ENCODE measurements at regions not wholly inside any gene's neighbourhood (a gene's known extent, or its start where the extent isn't known, plus 50 kb on each side); places are given as distances from the start of the nearest gene placed in this dataset.

- no peak for DNase-seq
- Histone ChIP-seq H3K36me3 (ENCODE audit: control insufficient read depth in 4 of 4, insufficient read depth in 4 of 4, low read length in 3 of 4) (no peaks in the 10 kb centered on the region), H3K9me3 (ENCODE audit: control extremely low read depth in 1 of 5, control insufficient read depth in 4 of 5, insufficient read depth in 2 of 5, low read depth in 1 of 5, low read length in 4 of 5) (no peaks in the 10 kb centered on the region), H3K27me3 (replicated peaks in 2 of 5; ENCODE audit: control insufficient read depth in 4 of 5, insufficient read depth in 5 of 5, low read length in 4 of 5) (no peaks in the 10 kb centered on the region), H3K27ac (ENCODE audit: insufficient read depth in 1 of 2, low read depth in 1 of 2, low read length in 2 of 2, poor library complexity in 1 of 2, severe bottlenecking in 2 of 2) (no peak overlapping the region), H3K4me1 (ENCODE audit: control extremely low read depth in 1 of 4, control insufficient read depth in 4 of 4, insufficient read depth in 4 of 4, low read length in 3 of 4) (no peaks in the 10 kb centered on the region), H3K4me3 (ENCODE audit: control insufficient read depth in 1 of 7, extremely low read depth in 1 of 7, insufficient read depth in 4 of 7, low read depth in 2 of 7, low read length in 6 of 7) (no peak overlapping the region)
- ChIA-PET POLR2A (no interaction called here), CTCF (no interaction called here)
- 86% methylated on average over 1 of the region's 1 CpG for WGBS (ENCODE audit: insufficient coverage)
These were observed 369.6 kb downstream of the DUSP6 start for GRCh38 chr12:88982694-88983093.

- CTCF ChIA-PET, result no interaction called here
- no peak for DNase-seq
These were observed 375.2 kb downstream of the DUSP6 start for GRCh38 chr12:88977115-88977514.

GRCh38 chr12:88973998-88974397 is 378.3 kb downstream of the DUSP6 start:
- Histone ChIP-seq H3K9me3 (ENCODE audit: control extremely low read depth in 1 of 5, control insufficient read depth in 4 of 5, insufficient read depth in 2 of 5, low read depth in 1 of 5, low read length in 4 of 5) (no peaks in the 10 kb centered on the region), H3K27ac (ENCODE audit: insufficient read depth in 1 of 2, low read depth in 1 of 2, low read length in 2 of 2, poor library complexity in 1 of 2, severe bottlenecking in 2 of 2) (no peak overlapping the region), H3K4me3 (ENCODE audit: control insufficient read depth in 1 of 7, extremely low read depth in 1 of 7, insufficient read depth in 4 of 7, low read depth in 2 of 7, low read length in 6 of 7) (no peak overlapping the region), H3K27me3 (replicated peaks in 2 of 5; ENCODE audit: control insufficient read depth in 4 of 5, insufficient read depth in 5 of 5, low read length in 4 of 5) (no peaks in the 10 kb centered on the region), H3K36me3 (ENCODE audit: control insufficient read depth in 4 of 4, insufficient read depth in 4 of 4, low read length in 3 of 4) (no peaks in the 10 kb centered on the region), H3K4me1 (ENCODE audit: control extremely low read depth in 1 of 4, control insufficient read depth in 4 of 4, insufficient read depth in 4 of 4, low read length in 3 of 4) (peaks cover 0 to 9% (median 0%) of the 10 kb centered on the region in 4 experiments)
- no CpG with 5 or more reads among the region's 1 CpG for WGBS (ENCODE audit: insufficient coverage)
- CTCF ChIA-PET, result no interaction called here
- POLR2A ChIA-PET, result no interaction called here
- no peak for DNase-seq

More at GRCh38 chr12:88977115-88977514, 375.2 kb downstream of the DUSP6 start:
- H3K4me3 ChIP-seq (ENCODE audit: control insufficient read depth in 1 of 7, extremely low read depth in 1 of 7, insufficient read depth in 4 of 7, low read depth in 2 of 7, low read length in 6 of 7), result no peak overlapping the region
- 83% methylated on average over 1 of the region's 2 CpGs for WGBS (ENCODE audit: insufficient coverage)
- H3K27ac ChIP-seq (ENCODE audit: insufficient read depth in 1 of 2, low read depth in 1 of 2, low read length in 2 of 2, poor library complexity in 1 of 2, severe bottlenecking in 2 of 2), result no peak overlapping the region
- H3K9me3 ChIP-seq (ENCODE audit: control extremely low read depth in 1 of 5, control insufficient read depth in 4 of 5, insufficient read depth in 2 of 5, low read depth in 1 of 5, low read length in 4 of 5), result no peaks in the 10 kb centered on the region
- peaks cover 0 to 6% (median 0%) of the 10 kb centered on the region in 4 experiments for H3K4me1 ChIP-seq (ENCODE audit: control extremely low read depth in 1 of 4, control insufficient read depth in 4 of 4, insufficient read depth in 4 of 4, low read length in 3 of 4)
- H3K36me3 ChIP-seq (ENCODE audit: control insufficient read depth in 4 of 4, insufficient read depth in 4 of 4, low read length in 3 of 4), result no peaks in the 10 kb centered on the region
- no peaks in the 10 kb centered on the region for H3K27me3 ChIP-seq (replicated peaks in 2 of 5; ENCODE audit: control insufficient read depth in 4 of 5, insufficient read depth in 5 of 5, low read length in 4 of 5)
- POLR2A ChIA-PET, result no interaction called here

- H3K4me1 ChIP-seq (ENCODE audit: control extremely low read depth in 1 of 4, control insufficient read depth in 4 of 4, insufficient read depth in 4 of 4, low read length in 3 of 4), result peaks cover 0 to 9% (median 0%) of the 10 kb centered on the region in 4 experiments
- H3K4me3 ChIP-seq (ENCODE audit: control insufficient read depth in 1 of 7, extremely low read depth in 1 of 7, insufficient read depth in 4 of 7, low read depth in 2 of 7, low read length in 6 of 7), result no peak overlapping the region
- ChIA-PET POLR2A (no interaction called here), CTCF (interaction anchor here (1.4 kb wide), 1 partner anchor 10 kb away, joined by 3 read pairs; no protein-coding TSS in a partner anchor)
- DNase-seq, result no peak
- no peaks in the 10 kb centered on the region for H3K36me3 ChIP-seq (ENCODE audit: control insufficient read depth in 4 of 4, insufficient read depth in 4 of 4, low read length in 3 of 4)
- WGBS (ENCODE audit: insufficient coverage), result no CpG with 5 or more reads among the region's 1 CpG
- H3K27ac ChIP-seq (ENCODE audit: insufficient read depth in 1 of 2, low read depth in 1 of 2, low read length in 2 of 2, poor library complexity in 1 of 2, severe bottlenecking in 2 of 2), result no peak overlapping the region
- H3K27me3 ChIP-seq (replicated peaks in 2 of 5; ENCODE audit: control insufficient read depth in 4 of 5, insufficient read depth in 5 of 5, low read length in 4 of 5), result no peaks in the 10 kb centered on the region
- no peaks in the 10 kb centered on the region for H3K9me3 ChIP-seq (ENCODE audit: control extremely low read depth in 1 of 5, control insufficient read depth in 4 of 5, insufficient read depth in 2 of 5, low read depth in 1 of 5, low read length in 4 of 5)
These were observed 381.6 kb downstream of the DUSP6 start for GRCh38 chr12:88970740-88971139.

GRCh38 chr12:88969127-88969526 is 383.2 kb downstream of the DUSP6 start:
- WGBS (ENCODE audit: insufficient coverage), result 98% methylated on average over 5 of the region's 5 CpGs
- CTCF ChIA-PET, result no interaction called here
- POLR2A ChIA-PET, result no interaction called here

GRCh38 chr12:88960213-88960878 is 380.1 kb upstream of the KITLG start:
- H3K9me3 ChIP-seq (ENCODE audit: control extremely low read depth in 1 of 5, control insufficient read depth in 4 of 5, insufficient read depth in 2 of 5, low read depth in 1 of 5, low read length in 4 of 5), result peaks cover 0 to 2% (median 0%) of the 10 kb centered on the region in 5 experiments
- no CpG with 5 or more reads among the region's 2 CpGs for WGBS (ENCODE audit: insufficient coverage)
- H3K4me3 ChIP-seq (ENCODE audit: control insufficient read depth in 1 of 7, extremely low read depth in 1 of 7, insufficient read depth in 4 of 7, low read depth in 2 of 7, low read length in 6 of 7), result peak overlapping the region in 1 of 7 experiments; percentile 38
- peak in 2 of 3 donors; percentile 44 to 64 for DNase-seq
- H3K4me1 ChIP-seq (ENCODE audit: control extremely low read depth in 1 of 4, control insufficient read depth in 4 of 4, insufficient read depth in 4 of 4, low read length in 3 of 4), result peaks cover 0 to 20% (median 10%) of the 10 kb centered on the region in 4 experiments
- ChIA-PET POLR2A (interaction anchor here (0.6 kb wide), 2 partner anchors 22 to 23 kb away, joined by 4 to 5 read pairs; no protein-coding TSS in a partner anchor), CTCF (interaction anchor here (1.1 to 1.4 kb wide), 2 partner anchors 10 to 14 kb away, joined by 3 read pairs; no protein-coding TSS in a partner anchor)
- H3K27me3 ChIP-seq (replicated peaks in 2 of 5; ENCODE audit: control insufficient read depth in 4 of 5, insufficient read depth in 5 of 5, low read length in 4 of 5), result no peaks in the 10 kb centered on the region
- no peaks in the 10 kb centered on the region for H3K36me3 ChIP-seq (ENCODE audit: control insufficient read depth in 4 of 4, insufficient read depth in 4 of 4, low read length in 3 of 4)
- peak overlapping the region in 1 of 2 experiments; percentile 19 for H3K27ac ChIP-seq (ENCODE audit: insufficient read depth in 1 of 2, low read depth in 1 of 2, low read length in 2 of 2, poor library complexity in 1 of 2, severe bottlenecking in 2 of 2)

More at GRCh38 chr12:88969127-88969526, 383.2 kb downstream of the DUSP6 start:
- no peak overlapping the region for H3K27ac ChIP-seq (ENCODE audit: insufficient read depth in 1 of 2, low read depth in 1 of 2, low read length in 2 of 2, poor library complexity in 1 of 2, severe bottlenecking in 2 of 2)
- H3K36me3 ChIP-seq (ENCODE audit: control insufficient read depth in 4 of 4, insufficient read depth in 4 of 4, low read length in 3 of 4), result no peaks in the 10 kb centered on the region
- H3K4me3 ChIP-seq (ENCODE audit: control insufficient read depth in 1 of 7, extremely low read depth in 1 of 7, insufficient read depth in 4 of 7, low read depth in 2 of 7, low read length in 6 of 7), result no peak overlapping the region
- no peak for DNase-seq
- no peaks in the 10 kb centered on the region for H3K27me3 ChIP-seq (replicated peaks in 2 of 5; ENCODE audit: control insufficient read depth in 4 of 5, insufficient read depth in 5 of 5, low read length in 4 of 5)
- peaks cover 0 to 4% (median 0%) of the 10 kb centered on the region in 4 experiments for H3K4me1 ChIP-seq (ENCODE audit: control extremely low read depth in 1 of 4, control insufficient read depth in 4 of 4, insufficient read depth in 4 of 4, low read length in 3 of 4)
- no peaks in the 10 kb centered on the region for H3K9me3 ChIP-seq (ENCODE audit: control extremely low read depth in 1 of 5, control insufficient read depth in 4 of 5, insufficient read depth in 2 of 5, low read depth in 1 of 5, low read length in 4 of 5)

- ChIA-PET CTCF (no interaction called here), POLR2A (no interaction called here)
- Histone ChIP-seq H3K4me3 (ENCODE audit: control insufficient read depth in 1 of 7, extremely low read depth in 1 of 7, insufficient read depth in 4 of 7, low read depth in 2 of 7, low read length in 6 of 7) (no peak overlapping the region), H3K36me3 (ENCODE audit: control insufficient read depth in 4 of 4, insufficient read depth in 4 of 4, low read length in 3 of 4) (no peaks in the 10 kb centered on the region), H3K4me1 (ENCODE audit: control extremely low read depth in 1 of 4, control insufficient read depth in 4 of 4, insufficient read depth in 4 of 4, low read length in 3 of 4) (peaks cover 0 to 20% (median 10%) of the 10 kb centered on the region in 4 experiments), H3K9me3 (ENCODE audit: control extremely low read depth in 1 of 5, control insufficient read depth in 4 of 5, insufficient read depth in 2 of 5, low read depth in 1 of 5, low read length in 4 of 5) (peaks cover 0 to 2% (median 0%) of the 10 kb centered on the region in 5 experiments), H3K27ac (ENCODE audit: insufficient read depth in 1 of 2, low read depth in 1 of 2, low read length in 2 of 2, poor library complexity in 1 of 2, severe bottlenecking in 2 of 2) (no peak overlapping the region), H3K27me3 (replicated peaks in 2 of 5; ENCODE audit: control insufficient read depth in 4 of 5, insufficient read depth in 5 of 5, low read length in 4 of 5) (no peaks in the 10 kb centered on the region)
- DNase-seq, result no peak
These were observed 378.7 kb upstream of the KITLG start for GRCh38 chr12:88958946-88959345.
